HFFc6 (cell line): ENCODE measurements at regions not wholly inside any gene's neighbourhood (a gene's known extent, or its start where the extent isn't known, plus 50 kb on each side); places are given as distances from the start of the nearest gene placed in this dataset.

Experiments used
- DNase-seq: peaks from one replicate; pipeline ENCODE4 v3.0.0-alpha.2; 2018
- H3K27ac Mint-ChIP-seq: 2 replicates; pipeline ENCODE4 v1.8.0; 2020; ENCODE audit warnings: mild to moderate bottlenecking, mixed read lengths
- H3K27me3 Mint-ChIP-seq: 2 replicates; pipeline ENCODE4 v1.8.0; 2021; ENCODE audit warnings: mild to moderate bottlenecking, moderate library complexity, mixed read lengths; ENCODE audit not compliant: insufficient read depth
- H3K36me3 Mint-ChIP-seq: 2 replicates; pipeline ENCODE4 v1.8.0; 2021; ENCODE audit warnings: low read depth, mixed read lengths
- H3K4me1 Mint-ChIP-seq: 2 replicates; pipeline ENCODE4 v1.8.0; 2020; ENCODE audit warnings: low read depth, mixed read lengths
- H3K4me3 Mint-ChIP-seq: 2 replicates; pipeline ENCODE4 v1.8.0; 2020; ENCODE audit warnings: mild to moderate bottlenecking, moderate library complexity, mixed read lengths
- H3K9me3 Mint-ChIP-seq: 2 replicates; pipeline ENCODE4 v1.8.0; 2020; ENCODE audit warnings: mild to moderate bottlenecking, mixed read lengths
- TF ChIP-seq, protein P1 (sequence below): fragments of 200-600 bp; sonication (generic); IDR thresholded peaks from 2 replicates; pipeline ENCODE4 v1.5.0; 2021; ENCODE audit warnings: antibody characterized with exemption, mild to moderate bottlenecking

DNA sequence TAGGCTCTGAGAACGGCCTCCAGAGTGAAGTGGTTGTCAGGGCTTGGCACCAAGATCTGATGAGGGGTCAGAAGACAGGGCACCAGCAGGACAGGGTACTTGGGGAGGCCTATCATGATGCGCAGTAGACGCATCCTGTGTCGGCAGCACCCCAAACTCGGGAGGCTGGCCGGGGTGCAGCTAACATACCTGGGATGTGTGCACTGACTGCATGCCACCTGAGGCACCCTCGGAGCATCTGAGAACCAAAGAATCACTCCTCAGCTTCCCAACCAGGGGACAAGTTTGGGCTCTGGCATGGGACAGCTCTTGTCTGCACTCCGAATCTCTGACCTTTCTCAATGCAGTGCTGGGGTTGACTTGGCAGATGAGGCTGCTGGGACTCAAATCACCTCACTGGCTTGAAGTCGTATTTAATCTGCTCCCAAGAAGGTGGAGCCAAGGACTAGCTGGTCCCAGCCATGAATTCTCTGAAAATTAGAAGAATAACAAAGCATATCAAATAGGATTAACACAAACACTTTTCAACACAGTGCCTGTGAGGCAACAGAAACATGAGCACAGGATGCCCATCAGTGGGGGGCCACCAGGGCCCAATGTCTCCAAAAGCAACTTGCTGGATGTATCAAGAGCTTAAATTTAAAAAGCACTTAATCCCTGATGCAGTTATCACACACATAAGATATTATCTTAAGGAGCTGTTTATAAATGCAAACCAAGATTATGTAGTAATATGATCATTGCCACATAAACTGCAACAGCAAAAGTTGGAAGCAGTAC is 348.8 kb downstream of the PREX1 start:
- Mint-ChIP-seq H3K4me3 (no peak overlapping the region), H3K9me3 (peaks cover 8% of the 10 kb centered on the region; the same call in 1 of the 2 replicates), H3K36me3 (no peaks in the 10 kb centered on the region; the same call in 1 of the 2 replicates), H3K4me1 (no peaks in the 10 kb centered on the region), H3K27ac (no peak overlapping the region), H3K27me3 (peaks cover 28% of the 10 kb centered on the region)
- TF ChIP-seq, protein P1, sequence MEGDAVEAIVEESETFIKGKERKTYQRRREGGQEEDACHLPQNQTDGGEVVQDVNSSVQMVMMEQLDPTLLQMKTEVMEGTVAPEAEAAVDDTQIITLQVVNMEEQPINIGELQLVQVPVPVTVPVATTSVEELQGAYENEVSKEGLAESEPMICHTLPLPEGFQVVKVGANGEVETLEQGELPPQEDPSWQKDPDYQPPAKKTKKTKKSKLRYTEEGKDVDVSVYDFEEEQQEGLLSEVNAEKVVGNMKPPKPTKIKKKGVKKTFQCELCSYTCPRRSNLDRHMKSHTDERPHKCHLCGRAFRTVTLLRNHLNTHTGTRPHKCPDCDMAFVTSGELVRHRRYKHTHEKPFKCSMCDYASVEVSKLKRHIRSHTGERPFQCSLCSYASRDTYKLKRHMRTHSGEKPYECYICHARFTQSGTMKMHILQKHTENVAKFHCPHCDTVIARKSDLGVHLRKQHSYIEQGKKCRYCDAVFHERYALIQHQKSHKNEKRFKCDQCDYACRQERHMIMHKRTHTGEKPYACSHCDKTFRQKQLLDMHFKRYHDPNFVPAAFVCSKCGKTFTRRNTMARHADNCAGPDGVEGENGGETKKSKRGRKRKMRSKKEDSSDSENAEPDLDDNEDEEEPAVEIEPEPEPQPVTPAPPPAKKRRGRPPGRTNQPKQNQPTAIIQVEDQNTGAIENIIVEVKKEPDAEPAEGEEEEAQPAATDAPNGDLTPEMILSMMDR = no peak
- DNase-seq = no peak

DNA sequence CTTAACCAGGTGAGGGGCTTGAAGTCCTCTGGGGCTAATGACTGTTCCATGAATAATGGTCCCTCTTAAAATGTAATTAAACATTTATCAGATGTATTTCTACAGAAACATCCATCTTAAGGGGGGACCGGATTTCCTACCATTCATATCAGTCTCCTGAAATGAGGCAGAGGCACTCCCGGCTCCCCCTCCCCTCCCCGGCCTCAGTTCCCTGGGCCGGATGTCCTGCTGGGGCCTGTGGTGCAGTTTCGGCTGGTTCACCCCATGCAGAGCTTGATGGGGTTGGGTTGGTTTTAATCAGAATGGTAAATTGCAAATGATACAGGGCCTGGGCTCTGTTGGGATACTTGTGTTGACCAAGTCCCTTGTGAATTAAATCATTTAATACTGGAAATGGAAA is 349.4 kb downstream of the PREX1 start:
- H3K36me3 Mint-ChIP-seq = no peaks in the 10 kb centered on the region; the same call in 1 of the 2 replicates
- H3K27ac Mint-ChIP-seq = no peak overlapping the region
- TF ChIP-seq, protein P1 = no peak
- DNase-seq = no peak
- H3K9me3 Mint-ChIP-seq = peaks cover 8% of the 10 kb centered on the region; the same call in 1 of the 2 replicates
- H3K4me1 Mint-ChIP-seq = no peaks in the 10 kb centered on the region
- no peak overlapping the region for H3K4me3 Mint-ChIP-seq
- H3K27me3 Mint-ChIP-seq = peaks cover 28% of the 10 kb centered on the region

DNA sequence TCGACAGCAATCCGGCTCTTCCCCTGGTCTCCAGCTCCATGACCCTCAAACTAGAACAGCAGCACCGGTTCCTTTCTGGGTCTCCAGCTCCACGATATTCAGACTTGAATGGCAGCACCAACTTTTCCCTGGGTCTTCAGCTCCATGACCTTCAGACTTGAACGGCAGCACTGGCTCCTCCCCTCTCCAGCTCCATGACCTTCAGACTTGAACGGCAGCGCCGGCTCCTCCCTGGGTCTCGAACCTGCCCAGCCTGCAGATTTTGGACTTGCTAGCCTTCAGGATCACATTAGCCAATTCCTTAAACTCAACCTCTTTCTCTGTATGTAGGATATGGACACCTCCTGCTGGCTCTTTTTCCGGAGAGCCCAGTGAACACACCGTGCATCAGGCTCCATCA is 350.9 kb downstream of the PREX1 start:
- H3K27me3 Mint-ChIP-seq = peaks cover 26% of the 10 kb centered on the region

DNA sequence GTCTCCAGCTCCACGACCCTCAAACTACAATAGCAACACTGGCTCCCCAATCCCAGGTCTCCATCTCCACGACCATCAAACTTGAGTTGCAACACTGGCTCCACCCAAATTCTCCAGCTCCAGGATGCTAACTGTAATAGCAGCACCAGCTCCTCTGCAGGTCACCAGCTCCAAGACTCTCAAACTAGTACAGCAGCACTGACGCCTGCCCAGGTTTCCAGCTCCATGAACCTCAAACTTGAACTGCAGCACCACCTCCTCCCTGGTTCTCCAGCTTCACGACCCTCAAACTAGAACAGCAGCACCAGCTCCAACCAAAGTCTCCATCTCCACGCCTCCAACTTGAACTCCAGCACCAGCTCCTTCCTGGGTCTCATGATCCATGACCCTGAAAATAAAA is 353.8 kb downstream of the PREX1 start:
- Mint-ChIP-seq H3K36me3 (no peaks in the 10 kb centered on the region; the same call in 1 of the 2 replicates), H3K4me1 (no peaks in the 10 kb centered on the region), H3K27ac (no peak overlapping the region), H3K4me3 (no peak overlapping the region), H3K9me3 (peaks cover 11% of the 10 kb centered on the region; the same call in 1 of the 2 replicates), H3K27me3 (peaks cover 12% of the 10 kb centered on the region)
- no peak for DNase-seq
- TF ChIP-seq, protein P1 = no peak

More for the DNA sequence above, 350.9 kb downstream of the PREX1 start:
- Mint-ChIP-seq H3K9me3 (peaks cover 8% of the 10 kb centered on the region; the same call in 1 of the 2 replicates), H3K27ac (no peak overlapping the region), H3K36me3 (no peaks in the 10 kb centered on the region; the same call in 1 of the 2 replicates), H3K4me3 (no peak overlapping the region), H3K4me1 (no peaks in the 10 kb centered on the region)
- TF ChIP-seq, protein P1 = no peak
- no peak for DNase-seq

DNA sequence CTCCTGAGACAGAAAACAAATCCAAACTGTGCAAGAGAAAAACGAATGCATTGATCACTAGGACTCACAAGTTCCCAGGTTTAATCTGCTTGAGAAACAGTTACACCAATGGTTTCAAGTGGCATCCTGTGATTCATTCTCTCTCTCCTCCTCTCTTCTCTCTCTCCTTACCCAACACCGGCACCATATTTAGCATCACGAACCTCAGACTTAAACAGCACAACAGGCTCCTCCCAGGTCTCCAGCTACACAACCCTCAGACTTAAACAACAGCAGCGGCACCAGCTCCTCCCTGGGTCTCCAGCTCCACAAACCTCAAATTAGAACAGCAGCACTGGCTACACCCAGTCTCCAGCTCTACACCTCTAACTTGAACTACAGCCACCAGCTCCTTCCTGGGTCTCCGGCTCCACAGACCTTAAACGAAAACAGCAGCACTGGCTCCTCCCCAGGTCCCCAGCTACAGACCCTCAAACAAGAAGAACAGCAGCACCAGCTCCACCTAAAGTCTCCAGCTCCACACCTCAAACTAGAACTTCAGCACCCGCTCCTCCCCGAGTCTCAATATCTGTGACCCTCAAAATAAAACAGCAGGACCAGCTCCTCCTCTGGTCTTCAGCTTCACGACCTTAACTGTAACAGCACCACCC is 355.9 kb downstream of the PREX1 start:
- no peak for DNase-seq
- H3K27me3 Mint-ChIP-seq = peaks cover 6% of the 10 kb centered on the region
- H3K9me3 Mint-ChIP-seq = peaks cover 7% of the 10 kb centered on the region; the same call in 1 of the 2 replicates
- TF ChIP-seq, protein P1 = no peak
- no peaks in the 10 kb centered on the region for H3K4me1 Mint-ChIP-seq
- no peak overlapping the region for H3K4me3 Mint-ChIP-seq
- no peaks in the 10 kb centered on the region; the same call in 1 of the 2 replicates for H3K36me3 Mint-ChIP-seq
- no peak overlapping the region for H3K27ac Mint-ChIP-seq
